Gastroesophageal sphincter (tissue), 3 donors: ENCODE measurements at regions not wholly inside any gene's neighbourhood (a gene's known extent, or its start where the extent isn't known, plus 50 kb on each side); places are given as distances from the start of the nearest gene placed in this dataset.

ENCODE experiments used
- POLR2A ChIP-seq, 2 donors: fragments of 450-650 bp; IDR thresholded peaks; one replicate each; pipeline ENCODE4 v1.6.1; 2017; ENCODE audit warnings: antibody characterized with exemption in 2 of 2, mild to moderate bottlenecking in 2 of 2, moderate library complexity in 1 of 2
- TF ChIP-seq, protein P1 (sequence below), 4 experiments: fragments of 200-600 bp in 2 of 4; fragments of 450-650 bp in 2 of 4; sonication (generic) in 1 of 4; IDR thresholded peaks; one replicate each; pipeline ENCODE4 v1.5.1; 2017 to 2019; ENCODE audit warnings: antibody characterized with exemption in 4 of 4, mild to moderate bottlenecking in 2 of 4, moderate library complexity in 2 of 4

DNA sequence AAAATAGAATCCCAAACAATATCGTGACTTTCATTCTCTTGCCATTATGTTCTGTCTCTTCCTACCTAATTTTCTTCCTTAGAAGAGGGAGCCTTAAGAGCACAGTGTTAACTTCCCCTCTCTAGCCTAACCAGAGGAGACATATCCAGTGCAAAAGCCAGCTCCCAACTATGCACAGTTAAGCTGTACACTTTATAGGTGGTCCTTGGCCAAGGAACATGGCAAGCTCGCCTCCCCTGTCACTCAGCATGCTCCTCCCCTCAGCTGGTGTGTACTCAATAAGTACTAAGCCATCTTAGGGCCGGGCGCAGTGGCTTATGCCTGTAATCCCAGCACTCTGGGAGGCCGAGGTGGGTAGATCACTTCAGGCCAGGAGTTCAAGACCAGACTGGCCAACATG is 255.1 kb upstream of the TMPO start:
- TF ChIP-seq, protein P1, sequence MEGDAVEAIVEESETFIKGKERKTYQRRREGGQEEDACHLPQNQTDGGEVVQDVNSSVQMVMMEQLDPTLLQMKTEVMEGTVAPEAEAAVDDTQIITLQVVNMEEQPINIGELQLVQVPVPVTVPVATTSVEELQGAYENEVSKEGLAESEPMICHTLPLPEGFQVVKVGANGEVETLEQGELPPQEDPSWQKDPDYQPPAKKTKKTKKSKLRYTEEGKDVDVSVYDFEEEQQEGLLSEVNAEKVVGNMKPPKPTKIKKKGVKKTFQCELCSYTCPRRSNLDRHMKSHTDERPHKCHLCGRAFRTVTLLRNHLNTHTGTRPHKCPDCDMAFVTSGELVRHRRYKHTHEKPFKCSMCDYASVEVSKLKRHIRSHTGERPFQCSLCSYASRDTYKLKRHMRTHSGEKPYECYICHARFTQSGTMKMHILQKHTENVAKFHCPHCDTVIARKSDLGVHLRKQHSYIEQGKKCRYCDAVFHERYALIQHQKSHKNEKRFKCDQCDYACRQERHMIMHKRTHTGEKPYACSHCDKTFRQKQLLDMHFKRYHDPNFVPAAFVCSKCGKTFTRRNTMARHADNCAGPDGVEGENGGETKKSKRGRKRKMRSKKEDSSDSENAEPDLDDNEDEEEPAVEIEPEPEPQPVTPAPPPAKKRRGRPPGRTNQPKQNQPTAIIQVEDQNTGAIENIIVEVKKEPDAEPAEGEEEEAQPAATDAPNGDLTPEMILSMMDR (IDR thresholded peaks at IDR 0.05): no peak
- TF ChIP-seq POLR2A (IDR thresholded peaks at IDR 0.05): no peak
